Endothelial cell of umbilical vein (primary cell): ENCODE measurements at regions not wholly inside any gene's neighbourhood (a gene's known extent, or its start where the extent isn't known, plus 50 kb on each side); places are given as distances from the start of the nearest gene placed in this dataset.

Source experiments
- BruUV-seq: library from RNA; stranded (reverse); fragments of 400-500 nt; replicated peaks from 2 replicates; lab custom pipeline; 2021; lab: Mats Ljungman, UMichigan
- CTCF ChIA-PET: fragments of 300-600, 350-600 bp; sonication (Branson Sonifier 250); formaldehyde crosslinking; loops from one replicate; lab custom pipeline; 2021; ENCODE audit warnings: antibody characterized with exemption, inconsistent platforms; lab: Charles Lee
- POLR2A ChIA-PET: fragments of 300-600, 350-600 bp; sonication (Branson Sonifier 250); formaldehyde crosslinking; loops from one replicate; lab custom pipeline; 2021; ENCODE audit warnings: antibody characterized with exemption, inconsistent platforms; lab: Charles Lee
- DNase-seq: peaks from one replicate; pipeline ENCODE4 v3.0.0-alpha.2; 2011; ENCODE audit warnings: low read depth, low spot score
- FAIRE-seq: peaks from 2 replicates; lab custom pipeline; 2011; peaks lifted over from hg19 to GRCh38; lab: Jason Lieb, UNC
- H2AFZ ChIP-seq: 2 replicates; pipeline ENCODE4 v1.6.0; 2012; ENCODE audit warnings: low read depth, low read length, control low read depth, inconsistent platforms
- H3K27ac ChIP-seq: 2 replicates; pipeline ENCODE4 v1.5.1; 2011; ENCODE audit warnings: low read depth, mild to moderate bottlenecking, control low read depth, low read length, moderate library complexity; ENCODE audit not compliant: insufficient read depth
- H3K27me3 ChIP-seq, 2 experiments: 2 replicates each; pipeline versions ENCODE4 v1.6.0 to v1.6.1; 2011; ENCODE audit warnings: low read length in 2 of 2, mixed read lengths in 1 of 2; ENCODE audit not compliant: control insufficient read depth in 2 of 2, insufficient read depth in 2 of 2
- H3K36me3 ChIP-seq, 2 experiments: 2 replicates in 1 of 2; 3 replicates in 1 of 2; pipeline ENCODE4 v1.5.1; 2011; ENCODE audit warnings: low read length in 2 of 2, mild to moderate bottlenecking in 1 of 2, moderate library complexity in 1 of 2; ENCODE audit not compliant: control insufficient read depth in 2 of 2, insufficient read depth in 2 of 2; ENCODE audit errors: extremely low read depth in 1 of 2
- H3K4me1 ChIP-seq: 3 replicates; pipeline ENCODE4 v1.5.1; 2011; ENCODE audit warnings: mild to moderate bottlenecking, low read length; ENCODE audit not compliant: control insufficient read depth, insufficient read depth; ENCODE audit errors: extremely low read depth
- H3K4me2 ChIP-seq: 2 replicates; pipeline ENCODE4 v1.6.1; 2011; ENCODE audit warnings: low read length, control low read depth, mixed read lengths; ENCODE audit not compliant: insufficient read depth
- H3K4me3 ChIP-seq, 3 experiments: fragments of 200-600 bp in 1 of 3; sonication (generic), shearing (Covaris generic) in 1 of 3; replicated peaks in 1 of 3; 2 replicates each; pipeline ENCODE4 v1.5.1; 2011 to 2016; ENCODE audit warnings: control low read depth in 3 of 3, low read length in 3 of 3, mild to moderate bottlenecking in 2 of 3, inconsistent platforms in 1 of 3, low read depth in 1 of 3, moderate library complexity in 1 of 3; ENCODE audit not compliant: insufficient read depth in 1 of 3
- H3K79me2 ChIP-seq: 2 replicates; pipeline ENCODE4 v1.6.0; 2012; ENCODE audit warnings: low read length, inconsistent platforms; ENCODE audit not compliant: control insufficient read depth, insufficient read depth
- H3K9ac ChIP-seq: replicated peaks from 2 replicates; pipeline ENCODE3; 2011; ENCODE audit warnings: low read length, control low read depth; ENCODE audit not compliant: insufficient read depth; ENCODE audit errors: extremely low read depth
- H3K9me1 ChIP-seq: replicated peaks from 3 replicates; pipeline ENCODE4 v1.6.0; 2011; ENCODE audit warnings: mild to moderate bottlenecking, low read length; ENCODE audit not compliant: control insufficient read depth, insufficient read depth; ENCODE audit errors: extremely low read depth
- H3K9me3 ChIP-seq: replicated peaks from 2 replicates; pipeline ENCODE4 v1.5.1; 2012; ENCODE audit warnings: low read length, inconsistent platforms; ENCODE audit not compliant: control insufficient read depth, insufficient read depth
- H4K20me1 ChIP-seq: replicated peaks from 2 replicates; pipeline ENCODE3; 2011; ENCODE audit warnings: mild to moderate bottlenecking, low read length; ENCODE audit not compliant: control insufficient read depth, insufficient read depth; ENCODE audit errors: extremely low read depth
- CTCF ChIP-seq, 2 donors: IDR thresholded peaks; 1 replicate in 1 of 2; 2 replicates in 1 of 2; pipeline ENCODE4 v1.5.1; 2011; ENCODE audit warnings: low read length in 2 of 2, mild to moderate bottlenecking in 2 of 2, moderate library complexity in 2 of 2, control low read depth in 1 of 2, inconsistent platforms in 1 of 2, low read depth in 1 of 2; ENCODE audit not compliant: insufficient read depth in 1 of 2; ENCODE audit errors: extremely low read depth in 1 of 2
- EZH2 ChIP-seq: IDR thresholded peaks from 2 replicates; pipeline ENCODE4 v1.6.1; 2012; ENCODE audit warnings: borderline replicate concordance, low read depth, mild to moderate bottlenecking, moderate library complexity, low read length, inconsistent platforms; ENCODE audit not compliant: severe bottlenecking
- FOS ChIP-seq: IDR thresholded peaks from 2 replicates; pipeline ENCODE4 v1.6.1; 2011; ENCODE audit warnings: mild to moderate bottlenecking, low read length, moderate library complexity, borderline replicate concordance; ENCODE audit not compliant: insufficient read depth
- GATA2 ChIP-seq: IDR thresholded peaks from 2 replicates; pipeline ENCODE4 v1.7.0; 2011; ENCODE audit warnings: low read depth, mild to moderate bottlenecking, moderate library complexity, mixed read lengths, low read length; ENCODE audit not compliant: insufficient read length, insufficient read depth
- JUN ChIP-seq: IDR thresholded peaks from 2 replicates; pipeline ENCODE4 v1.6.1; 2011; ENCODE audit warnings: borderline replicate concordance, low read depth; ENCODE audit not compliant: insufficient read length, insufficient read depth
- MYC ChIP-seq: IDR thresholded peaks from one replicate; pipeline ENCODE4 v1.6.1; 2011; ENCODE audit warnings: mild to moderate bottlenecking, low read depth, low read length
- POLR2A ChIP-seq: IDR thresholded peaks from 2 replicates; pipeline ENCODE4 v1.6.1; 2012; ENCODE audit warnings: low read depth, mild to moderate bottlenecking, control low read depth, low read length
- POLR2AphosphoS5 ChIP-seq: IDR thresholded peaks from 2 replicates; pipeline ENCODE4 v1.6.1; 2012; ENCODE audit warnings: low read depth, mild to moderate bottlenecking, control low read depth, low read length, moderate library complexity; ENCODE audit not compliant: insufficient read depth
- dilution Hi-C: fragments of 300-500 bp; cut with MboI; formaldehyde crosslinking; loops from one replicate; pipeline ENCODE4 v1.15.0; 2019; ENCODE audit warnings: low sequenced_read_pairs; ENCODE audit not compliant: extremely low pct_ligation_motif_present
- intact Hi-C: fragments of 100-400 bp; cut with micrococcal nuclease; formaldehyde crosslinking; loops from one replicate; pipeline ENCODE4 v1.10.0; 2022
- TF ChIP-seq, protein P1 (sequence below): IDR thresholded peaks from 2 replicates; pipeline ENCODE4 v1.6.1; 2011; ENCODE audit not compliant: insufficient read depth, insufficient read length

DNA sequence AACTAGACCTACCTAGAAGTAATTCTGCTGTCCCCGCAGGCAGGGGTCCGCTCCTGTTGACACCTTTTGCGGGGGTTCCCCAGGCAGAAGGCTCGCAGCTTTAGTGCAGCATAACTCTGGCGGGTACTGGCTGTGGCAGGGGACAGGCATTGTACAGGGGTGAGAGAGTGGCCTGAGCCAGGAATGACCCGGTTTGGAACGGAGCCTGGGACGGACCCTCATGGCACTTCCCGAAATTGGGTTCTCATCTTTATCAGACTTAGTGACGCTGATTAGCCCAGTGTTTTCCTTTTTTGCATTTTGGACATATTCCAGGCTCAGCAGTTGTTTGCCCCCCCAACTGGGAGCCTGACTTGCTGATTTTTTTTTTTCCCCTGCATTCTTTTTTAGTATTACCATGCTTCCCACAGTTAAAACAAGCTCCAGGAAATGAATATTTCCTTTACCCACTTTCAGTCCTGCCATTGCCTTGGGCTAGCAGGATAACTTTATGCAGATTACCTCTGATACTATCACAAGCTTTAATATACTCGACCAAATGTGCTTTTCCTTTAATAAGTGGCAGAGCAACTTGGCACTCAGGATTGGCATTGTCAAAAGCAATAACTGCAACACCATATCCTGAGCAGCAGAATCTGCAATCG is 55.8 kb upstream of the WDR1 start:
- Histone ChIP-seq H3K9ac (no peak overlapping the region), H3K27me3 (no peaks in the 10 kb centered on the region), H4K20me1 (no peaks in the 10 kb centered on the region), H3K4me3 (no peak overlapping the region), H3K79me2 (no peaks in the 10 kb centered on the region), H3K9me1 (no peaks in the 10 kb centered on the region), H3K4me1 (peaks cover 15% of the 10 kb centered on the region), H3K27ac (peak overlapping the region; percentile 6), H3K36me3 (no peaks in the 10 kb centered on the region), H2AFZ (peak overlapping the region; percentile 61), H3K4me2 (peak overlapping the region; percentile 27), H3K9me3 (no peaks in the 10 kb centered on the region)
- ChIA-PET POLR2A (interaction anchor here (1.3 to 2.0 kb wide), 3 partner anchors 9 to 57 kb away, joined by 3 to 11 read pairs (median 4); partner anchors contain the start of gene WDR1), CTCF (interaction anchor here (1.0 to 5.1 kb wide), 13 partner anchors 8 to 366 kb away, joined by 3 to 33 read pairs (median 5); no protein-coding TSS in a partner anchor)
- BruUV-seq, result no TSS peak
- dilution Hi-C loops, result loop anchor here (25.0 kb wide), 1 partner anchor 365 kb away; no protein-coding TSS in a partner anchor
- peak; percentile 57 for DNase-seq
- TF ChIP-seq MYC (no peak), JUN (no peak), FOS (no peak)
- TF ChIP-seq, protein P1, sequence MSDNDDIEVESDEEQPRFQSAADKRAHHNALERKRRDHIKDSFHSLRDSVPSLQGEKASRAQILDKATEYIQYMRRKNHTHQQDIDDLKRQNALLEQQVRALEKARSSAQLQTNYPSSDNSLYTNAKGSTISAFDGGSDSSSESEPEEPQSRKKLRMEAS, result no peak
- intact Hi-C loops, result no loop called here
- FAIRE-seq, result peak; percentile 80

DNA sequence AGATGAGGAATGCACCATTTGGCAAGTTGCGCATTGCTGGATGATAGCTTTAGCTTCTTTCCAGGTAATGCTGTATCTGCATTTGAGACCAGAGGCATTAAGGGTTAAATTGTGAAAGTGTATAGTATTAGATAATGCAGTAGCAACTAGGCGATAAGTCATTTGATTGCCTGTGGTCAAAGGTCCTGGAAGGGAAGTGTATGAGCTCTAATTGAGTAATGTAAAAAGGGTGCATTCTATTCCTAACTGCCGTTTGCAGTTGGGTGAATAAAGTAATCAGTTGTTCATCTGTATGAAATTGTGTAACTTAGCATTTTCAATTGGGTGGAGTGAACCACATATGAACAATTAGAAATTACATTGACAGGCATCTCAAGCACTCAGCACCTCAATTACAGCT is 54.5 kb upstream of the WDR1 start:
- Histone ChIP-seq H4K20me1 (no peaks in the 10 kb centered on the region), H3K4me1 (peaks cover 15% of the 10 kb centered on the region), H3K9me3 (no peaks in the 10 kb centered on the region), H3K79me2 (no peaks in the 10 kb centered on the region), H3K9me1 (no peaks in the 10 kb centered on the region), H3K4me2 (no peak overlapping the region), H2AFZ (no peak overlapping the region), H3K4me3 (no peak overlapping the region), H3K9ac (no peak overlapping the region), H3K27me3 (no peaks in the 10 kb centered on the region), H3K27ac (no peak overlapping the region), H3K36me3 (no peaks in the 10 kb centered on the region)
- intact Hi-C loops (no loop called here), dilution Hi-C loops (loop anchor here (25.0 kb wide), 1 partner anchor 366 kb away; no protein-coding TSS in a partner anchor)
- ChIA-PET CTCF (interaction anchor here (0.7 to 5.1 kb wide), 5 partner anchors 10 to 367 kb away, joined by 3 to 33 read pairs (median 3); no protein-coding TSS in a partner anchor), POLR2A (interaction anchor here (0.7 kb wide), 1 partner anchor 54 kb away, joined by 3 read pairs; the partner anchor contains the start of gene WDR1)
- TF ChIP-seq MYC (no peak), CTCF (IDR thresholded peaks at IDR 0.05; ENCODE audit: extremely low read depth in 1 of 2, insufficient read depth in 1 of 2, low read depth in 1 of 2, low read length in 2 of 2) (no peak), POLR2AphosphoS5 (no peak), FOS (no peak), EZH2 (no peak), JUN (no peak), POLR2A (no peak), GATA2 (no peak)
- TF ChIP-seq, protein P1, result no peak
- BruUV-seq, result no TSS peak
- FAIRE-seq, result no peak
- no peak for DNase-seq
